Activated naive CD4-positive, alpha-beta T cell (primary cell): ENCODE measurements at regions not wholly inside any gene's neighbourhood (a gene's known extent, or its start where the extent isn't known, plus 50 kb on each side); places are given as distances from the start of the nearest gene placed in this dataset.

Source experiments
- DNase-seq, 4 experiments: peaks; one replicate each; lab custom pipeline; 2025; lab: John Stamatoyannopoulos, UW

DNA sequence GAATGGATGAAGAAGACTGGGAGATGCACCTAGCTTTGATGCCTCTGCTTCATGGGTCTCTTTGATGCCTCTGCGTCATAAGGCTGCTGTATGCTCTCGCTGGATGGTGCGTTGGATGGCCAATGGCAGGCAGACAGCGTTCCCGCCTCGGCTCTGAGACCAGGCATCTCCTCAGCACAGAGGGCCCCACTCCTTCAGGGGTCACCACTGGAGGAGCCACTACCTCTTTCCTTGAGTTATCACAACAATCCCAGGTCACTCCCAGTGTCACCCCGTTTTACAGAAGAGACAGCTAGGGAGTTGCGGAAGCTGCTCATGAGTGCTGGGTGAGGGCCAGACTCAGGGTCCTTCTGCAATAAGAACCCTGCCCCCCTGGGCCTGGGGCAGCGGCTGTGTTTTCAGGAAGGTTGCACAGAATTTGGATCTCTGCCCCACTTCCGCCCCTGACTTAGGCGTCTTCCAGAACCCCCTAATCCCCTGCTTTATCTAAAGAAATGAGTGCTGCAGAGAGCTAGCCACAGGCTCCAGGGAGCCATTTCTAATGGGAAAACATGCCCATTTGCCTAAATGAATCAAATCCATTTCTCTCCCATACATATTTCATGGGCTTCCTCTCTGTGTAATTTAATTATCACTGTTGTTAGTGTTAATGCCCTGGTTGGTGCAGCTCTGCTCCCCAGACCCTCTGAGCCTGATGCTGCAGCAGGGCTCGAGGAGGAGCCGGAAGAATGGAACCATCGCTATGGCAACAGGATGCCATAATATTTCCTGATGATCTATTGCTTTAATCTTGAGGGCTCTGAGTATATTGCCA lies 131.8 kb upstream of the HS6ST1 start:
- DNase-seq, result no peak

DNA sequence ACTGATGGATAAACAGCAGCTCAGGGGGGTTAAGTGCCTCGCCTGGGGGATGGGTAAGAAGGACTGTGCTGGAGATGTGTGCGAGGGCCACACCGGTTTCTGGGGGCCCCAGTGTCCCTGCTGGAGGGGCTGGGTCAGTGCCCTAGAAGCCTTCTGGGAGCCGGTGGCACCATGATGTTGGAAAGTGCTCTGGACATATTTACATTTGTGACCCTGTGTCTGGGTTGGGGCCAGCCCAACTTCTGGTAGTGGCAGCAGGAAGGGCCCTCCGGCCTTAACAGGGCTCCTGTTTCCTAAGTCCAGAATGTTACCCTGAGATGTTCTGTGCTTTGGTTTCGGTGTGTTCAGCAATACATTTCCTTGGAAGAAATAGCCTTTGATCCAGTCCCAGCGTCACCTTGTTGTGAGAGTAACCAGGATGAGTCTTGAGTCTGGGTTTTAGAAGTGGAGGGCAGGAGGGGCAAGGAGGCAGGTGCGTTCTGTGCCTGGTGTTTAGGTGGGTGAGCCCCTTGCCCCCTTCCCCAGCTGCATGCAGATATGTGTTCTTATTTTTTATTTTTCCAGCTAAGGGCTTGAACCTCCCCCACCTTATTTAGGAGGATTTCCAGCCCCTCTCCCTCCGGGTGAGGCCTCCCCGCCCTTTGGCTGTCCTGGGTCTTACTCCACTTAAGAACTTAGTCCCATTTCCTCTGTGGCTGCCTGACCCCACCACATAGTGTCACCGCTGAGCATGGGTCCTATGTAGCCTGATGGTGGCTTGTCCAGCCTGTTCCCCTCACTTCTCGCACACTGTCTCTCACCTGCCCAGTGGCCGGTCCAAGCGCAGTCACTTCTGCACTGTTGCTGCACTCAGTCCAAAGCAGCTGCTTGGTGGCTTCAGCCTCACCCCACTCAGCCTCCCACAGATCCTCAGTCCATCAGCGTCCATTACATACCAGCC lies 132.7 kb upstream of the HS6ST1 start:
- DNase-seq, result no peak

DNA sequence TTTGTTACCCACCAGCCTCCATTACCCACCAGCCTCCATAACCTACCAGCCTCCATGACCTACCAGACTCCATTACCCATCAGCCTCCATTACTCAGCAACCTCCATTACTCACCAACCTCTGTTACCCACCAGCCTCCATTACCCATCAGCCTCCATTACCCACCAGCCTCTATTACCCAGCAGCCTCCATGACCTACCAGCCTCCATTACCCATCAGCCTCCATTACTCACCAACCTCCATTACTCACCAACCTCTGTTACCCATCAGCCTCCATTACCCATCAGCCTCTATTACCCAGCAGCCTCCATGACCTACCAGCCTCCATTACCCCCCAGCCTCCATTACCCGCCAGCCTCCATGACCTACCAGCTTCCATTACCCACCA lies 133.3 kb upstream of the HS6ST1 start:
- DNase-seq, result no peak

DNA sequence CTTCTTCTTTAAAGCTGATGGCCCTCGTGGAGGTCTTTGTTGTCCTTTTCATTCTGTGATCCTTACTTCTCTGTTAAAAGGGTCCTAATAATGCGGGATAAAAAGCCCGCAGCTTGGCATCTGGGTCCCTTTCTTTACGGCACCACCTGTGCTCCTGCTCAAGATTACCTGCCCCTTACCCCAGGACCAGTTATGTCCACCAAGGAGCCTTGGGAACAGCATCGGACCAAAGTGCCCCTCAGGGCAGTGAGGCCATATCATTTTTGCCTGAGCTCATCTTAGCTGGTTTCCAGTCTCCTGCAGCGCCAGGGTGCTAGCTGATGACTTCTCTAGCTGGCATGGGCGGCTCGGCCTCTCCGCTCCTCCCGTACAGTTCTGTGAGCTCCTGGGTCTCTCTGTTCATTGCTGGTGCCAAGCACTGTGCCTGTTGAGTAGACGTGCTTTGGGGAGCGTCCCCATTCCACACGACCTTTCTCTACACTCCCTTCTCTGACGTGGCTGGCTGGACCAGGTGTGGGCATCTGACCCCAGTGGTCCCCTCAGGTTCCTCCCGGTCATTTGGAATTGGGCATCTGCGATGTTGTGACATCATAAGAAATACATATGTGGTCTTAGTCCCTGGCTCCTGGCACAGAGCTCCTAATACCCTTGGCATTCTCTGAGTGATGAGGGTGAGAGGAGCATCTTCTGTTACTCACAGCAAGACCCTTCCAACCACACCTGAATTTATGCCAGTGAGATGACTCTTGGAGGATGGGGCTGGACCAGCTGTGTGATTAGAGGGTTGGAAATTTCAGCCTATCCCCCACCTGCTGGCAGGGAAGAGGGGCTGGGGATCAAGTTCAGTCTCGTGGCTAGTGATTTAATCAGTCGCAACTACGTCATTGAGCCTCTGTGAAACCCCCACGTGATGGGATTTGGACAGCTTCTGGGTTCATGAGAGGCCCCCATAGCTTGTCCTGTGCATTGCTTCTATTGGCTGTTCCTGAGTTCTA lies 134.2 kb upstream of the HS6ST1 start:
- no peak for DNase-seq

DNA sequence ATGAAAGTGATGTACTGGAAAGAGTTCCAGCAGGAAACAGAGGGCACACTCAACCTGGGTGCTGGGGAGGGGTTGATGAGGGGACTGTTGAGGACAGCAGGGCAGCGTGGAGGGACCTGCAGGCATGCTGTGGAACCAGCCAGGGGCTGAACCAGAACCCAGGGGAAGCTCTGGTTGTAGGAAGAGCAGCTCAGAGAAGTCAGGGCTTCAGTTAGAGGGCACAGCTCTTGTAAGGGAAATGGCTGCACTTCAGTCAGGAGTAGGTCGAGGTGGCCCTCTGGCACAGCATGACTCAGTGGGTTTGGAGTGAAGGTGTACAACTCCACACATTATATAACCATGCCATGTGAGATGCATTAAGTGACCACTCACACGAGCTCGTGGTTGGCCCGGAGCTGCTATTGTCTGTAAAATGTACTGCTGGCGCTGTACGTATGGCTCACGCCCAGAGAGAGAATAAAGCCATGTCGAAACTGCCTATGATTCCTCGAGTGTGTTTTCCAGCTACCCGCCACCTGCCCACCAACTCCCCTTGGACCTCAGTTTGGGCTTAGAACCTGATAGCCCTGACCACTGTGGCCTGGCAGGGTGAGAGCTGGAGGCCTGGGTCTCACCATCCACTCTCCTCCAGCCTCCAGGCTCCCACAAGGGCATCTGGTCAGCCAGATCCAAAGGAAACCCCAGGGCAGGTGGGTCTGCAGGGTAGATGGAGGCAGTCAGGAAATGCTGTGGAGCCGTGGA lies 136.5 kb upstream of the HS6ST1 start:
- DNase-seq, result no peak

DNA sequence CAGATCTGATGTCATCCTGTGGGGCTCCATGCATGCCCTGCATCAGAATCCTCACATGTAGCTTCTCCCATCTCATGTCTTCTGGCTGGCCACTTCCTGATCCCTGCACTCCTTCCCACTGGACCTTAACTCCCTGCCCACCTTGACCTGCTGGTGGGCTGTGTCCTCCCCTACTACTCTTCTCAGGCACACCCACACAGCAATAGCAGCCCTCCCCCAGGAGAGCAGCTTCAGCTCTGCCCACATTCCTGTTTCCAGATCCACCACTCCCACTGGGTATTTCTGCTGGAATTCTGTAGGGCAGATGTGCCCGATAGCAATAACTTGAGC lies 137.0 kb upstream of the HS6ST1 start:
- no peak for DNase-seq

DNA sequence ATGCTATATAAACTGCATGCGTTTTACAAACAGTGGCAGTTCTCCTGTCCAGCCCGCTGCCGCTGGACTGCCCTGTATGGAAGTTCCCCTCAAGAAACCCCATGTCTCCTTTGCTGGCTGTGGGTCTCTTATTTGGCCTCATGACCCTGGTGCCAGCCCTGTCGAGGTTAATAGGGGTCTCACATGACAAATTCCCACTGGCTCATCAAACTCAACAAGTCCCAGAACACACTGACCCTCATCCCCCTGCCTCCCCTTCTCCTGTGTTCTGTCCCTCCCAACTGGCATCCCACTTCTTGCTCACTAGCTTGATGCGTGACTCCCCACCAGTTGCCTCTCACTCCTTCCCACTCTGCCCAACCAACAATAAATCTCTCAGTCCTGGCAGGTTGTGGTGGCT lies 137.6 kb upstream of the HS6ST1 start:
- no peak for DNase-seq

DNA sequence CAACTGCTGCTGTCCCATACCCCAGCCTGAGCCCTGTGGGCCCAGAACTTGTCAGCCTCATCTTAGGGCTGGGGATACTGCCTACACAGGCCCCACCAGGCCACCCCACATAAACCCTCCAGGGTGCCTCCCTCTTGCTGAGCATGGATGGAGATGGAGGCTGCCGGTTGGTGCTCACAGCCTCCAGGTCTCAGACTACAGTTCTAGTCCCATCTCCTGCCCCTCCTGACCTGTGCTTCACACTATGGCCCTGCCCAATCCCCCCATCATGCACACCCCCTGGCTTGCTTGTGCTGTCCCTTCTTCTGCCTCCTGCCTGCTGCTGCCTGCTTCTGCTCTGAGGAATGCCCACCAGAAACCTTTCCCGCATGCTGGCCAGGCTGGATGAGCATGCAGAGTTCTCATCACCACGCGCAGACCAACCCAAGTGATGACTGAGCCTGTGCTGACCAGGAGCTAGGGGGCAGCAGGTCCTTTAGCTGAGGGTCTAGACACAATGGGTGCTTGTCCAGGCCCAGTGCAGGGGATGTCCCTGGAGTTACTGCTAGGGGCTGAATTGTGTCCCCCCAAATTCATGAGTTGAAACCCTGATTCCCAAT lies 138.4 kb upstream of the HS6ST1 start:
- no peak for DNase-seq

DNA sequence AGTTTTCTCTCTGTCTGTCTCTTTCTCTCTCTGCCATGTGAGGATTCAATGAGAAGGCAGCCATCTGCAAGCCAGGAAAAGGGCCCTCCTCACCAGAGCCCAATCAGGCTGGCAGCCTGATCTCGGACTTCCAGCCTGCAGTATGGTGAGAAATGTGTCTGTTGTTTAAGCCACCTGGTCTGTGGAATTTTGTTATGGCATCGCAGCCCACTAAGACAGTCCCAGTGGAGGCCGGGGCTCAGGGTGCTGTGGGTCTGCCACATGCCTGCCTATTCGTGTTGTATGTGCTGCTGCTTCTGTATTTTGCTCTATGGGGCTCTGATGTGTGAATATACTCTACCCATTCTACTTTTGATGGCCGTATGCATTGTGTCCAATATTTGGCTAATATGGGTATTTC lies 139.0 kb upstream of the HS6ST1 start:
- DNase-seq, result no peak

DNA sequence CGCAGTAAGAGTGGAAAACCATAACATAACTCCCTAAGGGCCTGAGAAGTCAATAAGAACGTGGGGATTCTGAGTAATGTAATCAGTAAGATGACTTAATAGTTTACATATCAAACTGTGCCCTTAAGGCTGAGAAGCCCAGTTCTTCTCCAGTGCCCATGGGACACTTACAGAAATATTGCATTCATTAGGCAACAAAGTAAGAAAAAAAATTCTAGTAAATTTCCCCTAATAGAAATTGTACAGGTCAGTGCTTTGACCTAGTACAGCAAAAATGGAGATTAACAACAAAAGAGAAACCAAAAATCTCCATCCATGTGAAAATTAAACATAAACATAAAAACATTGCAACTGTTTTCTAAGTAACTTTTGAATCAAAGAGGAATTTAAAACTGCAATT lies 139.8 kb upstream of the HS6ST1 start:
- DNase-seq, result no peak

DNA sequence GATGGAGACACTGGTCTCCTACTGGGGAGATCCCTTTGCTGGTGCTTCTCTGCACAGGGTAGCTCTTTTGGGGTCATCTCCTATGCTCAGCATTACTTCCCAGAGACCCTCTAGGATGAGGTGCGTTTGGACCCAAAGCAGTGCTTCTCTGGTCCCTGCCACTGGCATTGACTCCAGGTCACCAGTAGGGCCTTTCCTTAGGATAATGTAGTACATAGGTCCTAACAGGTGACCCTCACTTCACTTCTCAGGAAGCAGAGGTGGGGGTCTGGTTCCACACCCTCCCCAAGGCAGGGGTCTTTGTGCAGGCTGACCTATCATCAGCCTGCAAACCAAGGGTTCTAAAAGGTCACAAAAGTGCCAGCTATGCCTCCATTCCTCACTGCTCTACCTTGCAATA lies 145.8 kb upstream of the HS6ST1 start:
- no peak for DNase-seq

DNA sequence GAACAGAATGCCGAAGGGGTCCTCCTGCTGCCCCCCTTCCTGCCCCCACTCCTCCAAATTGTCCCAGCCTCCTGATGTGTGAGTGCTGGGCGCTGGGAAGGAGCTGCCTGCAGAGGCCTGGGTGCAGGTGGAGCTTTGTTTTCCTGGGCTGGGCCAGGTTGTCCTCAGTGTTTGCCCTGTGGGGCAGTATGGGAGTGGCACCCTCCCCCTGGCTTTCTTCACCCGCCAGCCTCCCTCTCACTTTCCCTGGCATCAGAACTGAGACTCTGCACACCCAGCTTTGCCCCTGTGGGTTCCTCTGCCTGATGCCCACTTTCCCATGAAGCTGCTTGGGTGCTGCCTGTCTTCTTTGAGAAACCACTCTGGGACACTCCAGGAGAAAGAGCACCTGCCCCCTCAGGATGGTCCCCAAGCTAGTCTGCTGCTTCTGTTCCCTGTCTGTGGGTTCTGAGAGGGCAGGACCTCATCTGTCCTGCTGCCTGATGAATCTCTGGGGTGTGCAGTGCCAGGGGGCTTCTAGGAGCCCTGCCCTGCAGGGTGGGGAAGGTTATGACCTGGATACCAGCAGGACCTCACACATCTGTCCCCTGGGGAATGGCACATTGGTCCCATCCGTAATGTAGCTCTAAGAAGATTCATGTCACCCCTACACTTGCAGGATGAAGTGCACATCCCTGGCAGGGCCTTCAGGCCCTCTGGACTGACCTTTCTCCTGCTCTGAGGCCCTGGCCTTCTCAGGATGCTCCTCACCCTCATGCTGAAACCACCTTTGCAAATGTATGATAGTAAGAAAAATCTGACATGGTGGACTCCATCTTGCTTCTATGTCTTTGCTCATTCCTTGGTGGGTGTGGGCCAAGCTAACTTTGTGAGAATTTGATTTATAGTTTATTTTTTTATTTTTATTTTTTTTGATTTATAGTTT lies 146.8 kb upstream of the HS6ST1 start:
- DNase-seq, result no peak

DNA sequence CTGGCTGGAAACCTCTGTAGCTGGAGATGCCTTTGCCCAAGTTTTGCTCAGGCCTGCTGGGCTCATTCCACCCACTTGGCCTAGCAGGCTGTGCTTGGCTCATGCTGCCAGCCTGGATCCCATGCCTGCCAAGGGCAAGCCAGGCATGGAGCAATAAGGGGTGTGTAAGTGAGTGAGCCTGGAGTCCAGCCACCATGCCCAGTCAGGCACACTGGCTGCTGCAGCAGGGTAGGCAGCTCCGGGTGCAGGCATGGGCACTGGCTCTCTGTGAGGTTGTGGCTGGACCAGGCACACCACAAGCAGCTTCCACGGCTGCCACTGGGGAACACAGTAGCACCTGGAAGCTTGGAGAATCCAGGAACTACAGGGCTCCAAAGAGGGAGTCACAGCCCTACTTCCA lies 147.7 kb upstream of the HS6ST1 start:
- no peak for DNase-seq

DNA sequence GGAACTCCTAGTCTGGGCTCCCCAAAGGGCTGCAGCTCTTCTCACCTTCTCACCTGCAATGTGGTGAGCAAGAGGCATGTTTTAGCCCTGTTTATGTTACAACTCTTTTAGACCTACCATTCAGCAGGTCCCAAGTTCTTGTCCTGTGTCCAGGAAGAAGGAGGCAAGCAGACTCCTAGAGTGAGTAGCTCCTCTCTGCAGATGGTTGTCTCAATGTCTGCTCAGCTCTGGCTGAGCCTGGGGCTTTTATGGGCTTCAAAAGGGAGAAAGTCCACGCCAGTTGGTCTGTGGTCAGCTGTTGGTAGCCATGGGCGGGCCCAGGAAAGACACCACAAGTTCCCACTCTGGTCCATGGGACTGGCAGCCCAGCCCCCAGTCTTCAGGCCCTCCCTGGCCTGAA lies 148.1 kb upstream of the HS6ST1 start:
- no peak for DNase-seq

DNA sequence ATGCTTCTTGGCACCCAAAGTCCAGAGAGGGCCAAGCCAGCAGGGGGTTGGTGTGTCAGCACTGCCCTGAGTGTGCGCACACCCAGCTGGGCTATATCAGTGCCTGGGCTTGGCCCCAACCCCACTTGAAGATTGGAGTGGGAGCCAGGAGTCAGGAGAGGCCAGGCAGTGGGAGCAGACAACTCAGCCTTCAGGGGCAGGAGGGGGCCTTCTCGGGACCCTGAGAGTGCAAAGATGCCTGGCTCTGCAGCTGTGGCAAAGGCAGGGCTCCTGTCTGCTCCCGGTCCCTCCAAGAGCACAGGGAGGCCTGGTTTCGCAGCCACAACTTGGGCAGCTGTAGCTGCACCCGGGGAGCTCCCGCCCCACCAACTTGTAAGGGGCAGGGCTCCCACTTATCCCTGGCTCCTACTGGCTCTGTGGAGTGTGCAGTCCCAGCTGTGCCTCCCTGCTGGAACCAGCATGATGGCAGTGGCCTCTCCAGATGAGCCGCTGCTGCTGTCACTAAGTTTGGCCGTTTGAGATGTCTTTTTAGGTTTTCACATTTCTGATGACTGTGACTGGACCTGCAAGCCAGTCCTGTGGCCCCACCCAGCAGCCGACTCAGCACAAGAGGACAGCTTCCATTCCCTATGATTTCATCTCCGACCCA lies 148.8 kb upstream of the HS6ST1 start:
- DNase-seq, result no peak

DNA sequence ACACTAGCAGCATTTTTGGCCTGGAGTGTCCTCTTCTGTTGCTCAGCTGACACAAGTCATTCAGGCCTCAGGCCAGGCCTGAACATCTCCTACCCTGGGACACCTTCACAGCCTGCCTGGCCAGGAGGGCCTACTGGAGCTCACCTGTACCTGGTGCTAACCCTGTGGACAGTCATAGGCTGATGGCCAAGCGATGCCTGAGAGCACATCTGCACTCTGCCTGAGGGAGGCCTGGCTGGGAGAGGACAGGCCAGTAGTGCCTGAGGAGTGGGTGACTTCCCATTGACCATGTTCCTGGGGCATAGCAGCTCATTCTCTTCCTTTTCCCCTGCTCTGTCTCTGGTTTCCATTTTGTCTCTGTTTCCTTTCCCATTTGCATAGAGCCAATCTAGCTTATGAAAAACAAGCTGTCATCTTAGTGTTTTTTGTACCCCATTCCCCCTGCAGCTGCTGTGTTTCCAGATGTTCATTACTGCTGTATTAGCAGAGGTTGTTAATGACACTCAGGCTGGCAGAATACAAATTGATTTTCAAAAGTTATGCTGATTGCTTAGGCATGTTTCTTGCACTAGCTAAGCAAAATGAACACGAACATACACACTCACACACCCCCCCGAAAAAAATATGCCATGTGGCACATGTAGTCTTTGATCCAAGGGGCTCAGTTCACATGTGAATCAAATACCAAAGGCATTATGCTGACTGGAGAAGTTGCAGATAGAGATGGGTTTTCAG lies 149.7 kb upstream of the HS6ST1 start:
- no peak for DNase-seq

DNA sequence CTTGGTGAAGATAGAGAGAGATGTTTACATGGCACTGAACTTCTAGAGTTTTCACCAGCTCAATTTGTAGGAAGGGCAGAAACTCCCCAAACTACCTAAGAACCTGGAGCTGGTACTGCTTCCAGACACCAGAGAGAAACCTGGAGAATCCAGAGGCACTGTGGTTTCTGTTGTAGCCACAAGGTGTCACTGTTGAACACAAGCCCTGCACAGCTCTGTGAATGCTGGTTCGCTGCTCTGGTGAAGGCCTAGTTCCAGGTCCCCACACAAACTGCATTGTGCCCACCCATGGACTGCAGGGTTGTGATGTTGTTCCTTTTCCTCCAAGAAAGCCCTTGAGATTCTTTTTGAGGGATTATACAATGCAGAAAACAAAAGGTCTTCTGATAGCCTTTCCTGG lies 150.5 kb upstream of the HS6ST1 start:
- no peak for DNase-seq

DNA sequence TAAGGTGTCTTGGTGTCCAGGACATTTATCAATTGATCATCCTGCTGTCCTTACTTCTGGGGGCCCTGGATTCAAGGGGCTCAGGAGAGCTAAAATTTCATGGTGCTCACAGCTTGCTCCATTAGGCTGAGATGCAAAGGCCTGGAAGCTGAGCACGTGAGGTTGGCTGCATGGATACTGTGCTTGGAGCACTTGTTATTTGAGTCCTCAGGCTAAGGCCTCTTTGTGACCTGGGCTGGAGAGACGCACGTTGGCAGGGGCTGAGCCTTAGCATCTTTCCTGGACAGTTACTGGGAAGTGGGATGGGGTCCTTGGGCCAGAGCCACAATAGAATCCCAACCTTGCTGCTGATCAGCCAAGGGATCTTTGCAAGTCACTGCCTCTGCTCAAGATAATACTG lies 151.2 kb upstream of the HS6ST1 start:
- DNase-seq, result no peak

DNA sequence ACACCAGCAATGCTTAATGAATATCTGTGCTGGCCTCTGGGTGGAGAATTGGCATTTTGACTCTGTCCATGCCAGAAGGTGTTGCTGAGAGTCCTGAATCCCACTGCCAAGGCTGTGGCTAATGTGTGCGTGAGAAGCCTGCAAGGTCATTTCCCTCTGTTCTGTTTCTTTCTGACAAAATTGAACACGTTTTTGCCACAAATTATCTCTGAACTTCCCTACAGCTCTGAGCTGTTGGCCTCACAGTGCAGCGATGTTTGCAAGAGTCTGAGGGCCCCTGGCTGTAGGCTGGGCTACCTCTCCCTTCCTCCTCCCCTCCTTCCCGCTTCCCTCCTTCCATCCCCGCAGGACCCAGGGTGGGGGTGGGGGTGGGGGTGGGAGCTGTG lies 154.1 kb upstream of the HS6ST1 start:
- DNase-seq, result no peak
